ENCODE measurements at regions not wholly inside any gene's neighbourhood (a gene's known extent, or its start where the extent isn't known, plus 50 kb on each side); places are given as distances from the start of the nearest gene placed in this dataset.

DNA sequence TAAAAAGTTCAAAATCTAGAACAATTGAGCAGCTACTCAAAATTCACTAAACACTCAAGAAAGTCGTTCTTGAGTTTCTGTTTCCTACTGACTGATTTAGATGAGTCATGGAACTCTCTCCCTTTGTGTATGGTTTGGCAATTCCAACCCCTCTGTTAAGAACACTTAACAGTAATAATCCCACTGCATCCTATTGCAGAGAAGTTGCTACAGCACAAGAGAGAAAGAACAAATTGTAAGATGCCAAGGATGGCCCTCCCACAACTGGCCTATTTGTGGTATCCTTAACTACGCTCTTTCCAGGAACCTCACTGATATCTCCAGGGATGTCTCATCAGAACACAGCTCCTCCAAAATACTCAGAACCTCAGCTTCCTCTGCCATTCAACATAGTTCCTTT, 701.8 kb upstream of the TENM3 start:
- no peak overlapping the region for H3K27ac ChIP-seq (ENCODE audit: extremely low read length, insufficient read depth, low read length)
- ChIA-PET POLR2A (no interaction called here), CTCF (ENCODE audit: low intra/inter-chr PET ratio, low total read pairs) (no interaction called here)
- H3K79me2 ChIP-seq (ENCODE audit: insufficient read depth, low read length) = no peaks in the 10 kb centered on the region
- no peak for DNase-seq (ENCODE audit: low spot score)
- 0% methylated on average over 2 of the region's 2 CpGs for WGBS (ENCODE audit: low lambda C conversion rate)
- no TSS peak for BruUV-seq (replicated peaks)
- H4K20me1 ChIP-seq (ENCODE audit: insufficient read depth, low read length) = no peaks in the 10 kb centered on the region
- in situ Hi-C loops (cut with HindIII; ENCODE audit: extremely low pct_ligation_motif_present, low pct_unique_long_range_greater_than_20kb) (loop anchor here (25.0 kb wide), 1 partner anchor 879 kb away; no protein-coding TSS in a partner anchor), intact Hi-C loops (cut with micrococcal nuclease; ENCODE audit: unreplicated experiment) (no loop called here)
- TF ChIP-seq ZNF343 (CRISPR knock-in tag; IDR thresholded peaks at IDR 0.05) = no peak
- TF ChIP-seq ZBTB42 (CRISPR knock-in tag; IDR thresholded peaks at IDR 0.05) = no peak
- no peak for TF ChIP-seq NFE2L2 (IDR thresholded peaks at IDR 0.05; ENCODE audit: low read length)
- TF ChIP-seq, protein P1, sequence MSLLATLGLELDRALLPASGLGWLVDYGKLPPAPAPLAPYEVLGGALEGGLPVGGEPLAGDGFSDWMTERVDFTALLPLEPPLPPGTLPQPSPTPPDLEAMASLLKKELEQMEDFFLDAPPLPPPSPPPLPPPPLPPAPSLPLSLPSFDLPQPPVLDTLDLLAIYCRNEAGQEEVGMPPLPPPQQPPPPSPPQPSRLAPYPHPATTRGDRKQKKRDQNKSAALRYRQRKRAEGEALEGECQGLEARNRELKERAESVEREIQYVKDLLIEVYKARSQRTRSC (CRISPR knock-in tag; IDR thresholded peaks at IDR 0.05; ENCODE audit: low read depth) = no peak
- no peak for TF ChIP-seq ZNF235 (CRISPR knock-in tag; IDR thresholded peaks at IDR 0.05; ENCODE audit: borderline replicate concordance)
- TF ChIP-seq TCF7 (IDR thresholded peaks at IDR 0.05; ENCODE audit: low read depth) = no peak
- no peak for TF ChIP-seq KDM4B (CRISPR knock-in tag; IDR thresholded peaks at IDR 0.05)
- TF ChIP-seq TEAD3 (CRISPR knock-in tag; optimal IDR thresholded peaks at IDR 0.05; ENCODE audit: borderline replicate concordance) = no peak
- TF ChIP-seq, protein P2, sequence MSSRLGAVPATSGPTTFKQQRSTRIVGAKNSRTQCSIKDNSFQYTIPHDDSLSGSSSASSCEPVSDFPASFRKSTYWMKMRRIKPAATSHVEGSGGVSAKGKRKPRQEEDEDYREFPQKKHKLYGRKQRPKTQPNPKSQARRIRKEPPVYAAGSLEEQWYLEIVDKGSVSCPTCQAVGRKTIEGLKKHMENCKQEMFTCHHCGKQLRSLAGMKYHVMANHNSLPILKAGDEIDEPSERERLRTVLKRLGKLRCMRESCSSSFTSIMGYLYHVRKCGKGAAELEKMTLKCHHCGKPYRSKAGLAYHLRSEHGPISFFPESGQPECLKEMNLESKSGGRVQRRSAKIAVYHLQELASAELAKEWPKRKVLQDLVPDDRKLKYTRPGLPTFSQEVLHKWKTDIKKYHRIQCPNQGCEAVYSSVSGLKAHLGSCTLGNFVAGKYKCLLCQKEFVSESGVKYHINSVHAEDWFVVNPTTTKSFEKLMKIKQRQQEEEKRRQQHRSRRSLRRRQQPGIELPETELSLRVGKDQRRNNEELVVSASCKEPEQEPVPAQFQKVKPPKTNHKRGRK (CRISPR knock-in tag; IDR thresholded peaks at IDR 0.05) = no peak
- TF ChIP-seq, protein P3, sequence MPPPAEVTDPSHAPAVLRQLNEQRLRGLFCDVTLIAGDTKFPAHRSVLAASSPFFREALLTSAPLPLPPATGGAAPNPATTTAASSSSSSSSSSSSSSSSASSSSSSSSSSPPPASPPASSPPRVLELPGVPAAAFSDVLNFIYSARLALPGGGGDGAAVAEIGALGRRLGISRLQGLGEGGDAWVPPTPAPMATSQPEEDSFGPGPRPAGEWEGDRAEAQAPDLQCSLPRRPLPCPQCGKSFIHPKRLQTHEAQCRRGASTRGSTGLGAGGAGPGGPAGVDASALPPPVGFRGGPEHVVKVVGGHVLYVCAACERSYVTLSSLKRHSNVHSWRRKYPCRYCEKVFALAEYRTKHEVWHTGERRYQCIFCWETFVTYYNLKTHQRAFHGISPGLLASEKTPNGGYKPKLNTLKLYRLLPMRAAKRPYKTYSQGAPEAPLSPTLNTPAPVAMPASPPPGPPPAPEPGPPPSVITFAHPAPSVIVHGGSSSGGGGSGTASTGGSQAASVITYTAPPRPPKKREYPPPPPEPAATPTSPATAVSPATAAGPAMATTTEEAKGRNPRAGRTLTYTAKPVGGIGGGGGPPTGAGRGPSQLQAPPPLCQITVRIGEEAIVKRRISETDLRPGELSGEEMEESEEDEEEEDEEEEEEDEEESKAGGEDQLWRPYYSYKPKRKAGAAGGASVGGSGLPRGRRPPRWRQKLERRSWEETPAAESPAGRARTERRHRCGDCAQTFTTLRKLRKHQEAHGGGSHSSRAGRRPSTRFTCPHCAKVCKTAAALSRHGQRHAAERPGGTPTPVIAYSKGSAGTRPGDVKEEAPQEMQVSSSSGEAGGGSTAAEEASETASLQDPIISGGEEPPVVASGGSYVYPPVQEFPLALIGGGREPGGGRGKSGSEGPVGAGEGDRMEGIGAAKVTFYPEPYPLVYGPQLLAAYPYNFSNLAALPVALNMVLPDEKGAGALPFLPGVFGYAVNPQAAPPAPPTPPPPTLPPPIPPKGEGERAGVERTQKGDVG (CRISPR knock-in tag; IDR thresholded peaks at IDR 0.05; ENCODE audit: borderline replicate concordance) = no peak
- TF ChIP-seq SP1 (IDR thresholded peaks at IDR 0.05) = no peak
- no peak for TF ChIP-seq SP1 (CRISPR knock-in tag; IDR thresholded peaks at IDR 0.05)
- TF ChIP-seq BCL6 (CRISPR knock-in tag; IDR thresholded peaks at IDR 0.05) = no peak
- no peak for TF ChIP-seq ZNF782 (CRISPR knock-in tag; IDR thresholded peaks at IDR 0.05; ENCODE audit: borderline replicate concordance)
- no peak for TF ChIP-seq ZSCAN20 (CRISPR knock-in tag; IDR thresholded peaks at IDR 0.05; ENCODE audit: borderline replicate concordance)
- TF ChIP-seq, protein P4, sequence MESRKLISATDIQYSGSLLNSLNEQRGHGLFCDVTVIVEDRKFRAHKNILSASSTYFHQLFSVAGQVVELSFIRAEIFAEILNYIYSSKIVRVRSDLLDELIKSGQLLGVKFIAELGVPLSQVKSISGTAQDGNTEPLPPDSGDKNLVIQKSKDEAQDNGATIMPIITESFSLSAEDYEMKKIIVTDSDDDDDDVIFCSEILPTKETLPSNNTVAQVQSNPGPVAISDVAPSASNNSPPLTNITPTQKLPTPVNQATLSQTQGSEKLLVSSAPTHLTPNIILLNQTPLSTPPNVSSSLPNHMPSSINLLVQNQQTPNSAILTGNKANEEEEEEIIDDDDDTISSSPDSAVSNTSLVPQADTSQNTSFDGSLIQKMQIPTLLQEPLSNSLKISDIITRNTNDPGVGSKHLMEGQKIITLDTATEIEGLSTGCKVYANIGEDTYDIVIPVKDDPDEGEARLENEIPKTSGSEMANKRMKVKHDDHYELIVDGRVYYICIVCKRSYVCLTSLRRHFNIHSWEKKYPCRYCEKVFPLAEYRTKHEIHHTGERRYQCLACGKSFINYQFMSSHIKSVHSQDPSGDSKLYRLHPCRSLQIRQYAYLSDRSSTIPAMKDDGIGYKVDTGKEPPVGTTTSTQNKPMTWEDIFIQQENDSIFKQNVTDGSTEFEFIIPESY (CRISPR knock-in tag; IDR thresholded peaks at IDR 0.05) = no peak
- TF ChIP-seq ISL2 (CRISPR knock-in tag; IDR thresholded peaks at IDR 0.05) = no peak
- no peak for TF ChIP-seq ZFP36 (IDR thresholded peaks at IDR 0.05; ENCODE audit: borderline replicate concordance, low read depth, low read length, partially characterized antibody)
- TF ChIP-seq FOXC1 (CRISPR knock-in tag; IDR thresholded peaks at IDR 0.05; ENCODE audit: borderline replicate concordance) = no peak
- TF ChIP-seq, protein P5, sequence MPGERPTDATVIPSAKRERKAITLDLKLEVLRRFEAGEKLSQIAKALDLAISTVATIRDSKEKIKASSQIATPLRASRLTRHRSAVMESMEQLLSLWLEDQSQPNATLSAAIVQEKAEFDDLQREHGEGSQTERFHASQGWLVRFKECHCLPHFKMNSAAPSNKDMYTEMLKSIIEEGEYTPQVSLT (CRISPR knock-in tag; IDR thresholded peaks at IDR 0.05; ENCODE audit: borderline replicate concordance, low read depth) = no peak
- H3K4me1 ChIP-seq (ENCODE audit: insufficient read depth, low read length) = no peaks in the 10 kb centered on the region
- H3K9ac ChIP-seq (ENCODE audit: insufficient read depth, low read depth, low read length) = no peak overlapping the region
- no peaks in the 10 kb centered on the region for H3K27me3 ChIP-seq (ENCODE audit: control insufficient read depth in 1 of 2, insufficient read depth in 2 of 2, low read length in 2 of 2)
- no peak for FAIRE-seq
- ATAC-seq = no peak
- H2AFZ ChIP-seq (ENCODE audit: low read length) = no peak overlapping the region
- H3K9me3 ChIP-seq (ENCODE audit: low read length) = no peaks in the 10 kb centered on the region
- H3K4me2 ChIP-seq (ENCODE audit: low read depth, low read length) = no peak overlapping the region
- no peaks in the 10 kb centered on the region for H3K36me3 ChIP-seq (replicated peaks in 1 of 2; ENCODE audit: control insufficient read depth in 1 of 2, insufficient read depth in 2 of 2, low read length in 2 of 2)
- H3K4me3 ChIP-seq (replicated peaks in 1 of 3; ENCODE audit: insufficient read depth in 1 of 3, low read depth in 2 of 3, low read length in 3 of 3) = no peak overlapping the region

Data from HepG2 (cell line).